NCI-H2227 (cell line): ENCODE measurements at regions not wholly inside any gene's neighbourhood (a gene's known extent, or its start where the extent isn't known, plus 50 kb on each side); places are given as distances from the start of the nearest gene placed in this dataset.
"Not testable (repeated sequence)": the region's sequence is repeated elsewhere in the genome, so short reads cannot be mapped to it uniquely, and the experiment has no call there.

ENCODE experiments used
- DNase-seq: peaks from one replicate; lab custom pipeline; 2025; ENCODE audit not compliant: unreplicated experiment; lab: John Stamatoyannopoulos, UW

GRCh38 chr13:56019606-56020005, 1121.1 kb upstream of the PRR20A start:
- no peak for DNase-seq

DNA sequence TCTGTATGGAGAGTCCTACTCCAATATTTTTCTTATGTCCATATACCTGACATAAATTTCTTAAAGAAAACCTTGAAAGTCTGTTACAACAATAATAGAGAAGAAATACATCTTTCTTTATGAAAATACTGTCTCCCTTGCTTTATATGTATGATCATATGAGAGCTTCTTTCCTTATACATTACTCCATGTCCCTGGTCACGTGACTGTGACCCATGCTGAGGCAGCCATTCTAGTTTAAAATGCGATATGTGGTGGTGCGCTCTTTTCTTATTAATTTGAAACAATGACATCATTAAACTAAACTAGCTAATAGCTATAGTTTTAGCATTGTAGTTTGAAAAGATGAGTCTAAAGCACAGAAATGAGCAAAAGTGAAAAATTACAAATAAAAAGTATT, 1120.3 kb upstream of the PRR20A start:
- no peak for DNase-seq

- no peak for DNase-seq
Observed at GRCh38 chr13:56039992-56040391, 1100.7 kb upstream of the PRR20A start.

DNA sequence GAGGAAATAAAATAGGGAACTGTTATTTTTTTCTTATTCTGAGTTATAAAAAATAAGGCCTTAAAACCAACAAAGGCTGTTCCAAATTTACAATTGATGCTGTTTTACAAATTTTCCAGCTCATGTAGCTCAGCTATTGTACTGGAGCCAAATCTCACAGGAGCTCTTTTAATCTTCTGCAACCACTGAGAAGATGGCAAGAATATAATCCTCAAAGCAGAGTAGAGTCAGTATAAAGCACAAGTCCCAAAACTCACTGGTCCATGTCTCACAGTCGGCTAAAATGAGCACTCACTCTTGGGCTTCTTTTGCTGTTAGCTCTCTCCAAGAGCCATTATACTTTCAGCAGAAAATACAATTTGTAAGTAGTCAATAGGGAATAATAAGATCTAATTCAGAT, 1074.4 kb upstream of the PRR20A start:
- no peak for DNase-seq

DNA sequence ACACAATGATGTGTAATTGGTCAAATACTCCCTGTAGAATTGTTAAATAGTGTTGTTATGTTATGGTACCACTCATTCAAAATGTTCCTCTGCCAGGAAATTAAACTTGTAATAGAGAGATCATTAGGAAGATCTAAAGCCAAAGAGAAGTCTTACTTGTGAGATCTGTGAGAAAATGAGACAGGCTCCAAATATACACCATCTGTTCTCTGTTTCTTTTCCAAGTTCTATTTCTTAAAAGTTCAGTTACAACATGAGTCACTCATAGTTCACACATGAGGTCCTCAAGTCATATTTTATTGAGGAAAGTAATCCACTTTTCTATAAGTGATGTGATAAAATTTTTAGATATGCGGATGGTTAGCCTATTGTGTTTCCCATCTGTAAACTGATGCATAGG, 1038.1 kb upstream of the PRR20A start:
- no peak for DNase-seq

DNA sequence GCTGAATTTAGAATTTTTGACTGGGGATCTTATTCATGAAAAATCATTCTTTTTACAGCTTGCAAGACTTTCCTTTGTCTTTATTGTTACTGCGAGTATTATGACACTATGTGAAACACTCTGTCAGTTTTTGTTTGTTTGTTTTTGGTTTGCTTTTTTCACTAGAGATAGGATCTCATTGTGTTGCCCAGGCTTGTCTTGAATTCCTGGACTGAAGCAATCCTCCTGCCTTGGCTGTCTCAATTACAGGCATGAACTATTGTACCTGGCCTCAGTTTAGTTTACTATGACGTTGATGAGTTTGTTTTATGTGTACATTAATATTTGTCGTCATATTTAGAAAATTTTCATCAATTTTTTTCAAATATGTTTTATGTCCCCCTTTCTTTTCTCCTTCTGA, 1030.0 kb upstream of the PRR20A start:
- no peak for DNase-seq

- DNase-seq = no peak
Observed at GRCh38 chr13:56134524-56134923, 1006.2 kb upstream of the PRR20A start.

DNA sequence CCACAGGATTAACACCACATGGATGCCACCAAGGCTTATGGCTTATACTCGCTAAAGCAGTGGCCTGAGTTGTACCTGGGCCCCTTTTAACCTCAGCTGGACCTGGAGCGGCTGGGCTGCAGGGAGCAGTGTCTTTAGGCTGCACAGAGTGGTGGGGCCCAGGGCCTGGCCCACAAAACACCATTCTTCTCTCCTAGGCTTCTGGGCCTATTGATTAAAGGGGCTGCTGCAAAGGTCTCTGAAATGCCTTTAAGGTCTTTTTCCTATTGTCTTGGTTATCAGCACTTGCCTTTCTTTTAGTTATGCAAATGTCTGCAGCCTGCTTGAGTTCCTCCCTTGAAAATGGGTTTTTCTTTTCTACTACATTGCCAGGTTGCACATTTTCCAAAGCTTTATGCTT, 973.9 kb upstream of the PRR20A start:
- DNase-seq = no peak

GRCh38 chr13:56168581-56168980, 972.1 kb upstream of the PRR20A start:
- DNase-seq = no peak

DNA sequence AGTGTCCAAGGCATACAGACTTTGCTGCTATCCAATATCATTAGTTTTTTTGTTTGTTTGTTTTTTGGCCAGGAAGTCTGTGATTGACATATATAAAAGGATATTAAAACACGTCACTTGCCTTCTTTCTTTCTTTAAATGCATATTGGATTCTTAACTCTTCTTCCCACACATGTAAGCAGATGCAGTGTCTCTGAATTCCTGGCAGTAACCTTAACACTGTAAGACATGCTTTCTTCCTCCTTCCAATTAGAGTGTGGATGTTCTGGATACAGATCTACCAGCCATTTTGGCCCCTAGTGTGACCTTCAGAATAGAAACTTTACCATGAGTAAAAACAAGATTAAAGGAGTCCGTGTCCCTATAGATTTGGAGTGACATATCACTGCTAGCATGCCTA, 967.4 kb upstream of the PRR20A start:
- no peak for DNase-seq

GRCh38 chr13:56182598-56182997, 958.1 kb upstream of the PRR20A start:
- no peak for DNase-seq

GRCh38 chr13:56187331-56187730, 953.4 kb upstream of the PRR20A start:
- no peak for DNase-seq

DNA sequence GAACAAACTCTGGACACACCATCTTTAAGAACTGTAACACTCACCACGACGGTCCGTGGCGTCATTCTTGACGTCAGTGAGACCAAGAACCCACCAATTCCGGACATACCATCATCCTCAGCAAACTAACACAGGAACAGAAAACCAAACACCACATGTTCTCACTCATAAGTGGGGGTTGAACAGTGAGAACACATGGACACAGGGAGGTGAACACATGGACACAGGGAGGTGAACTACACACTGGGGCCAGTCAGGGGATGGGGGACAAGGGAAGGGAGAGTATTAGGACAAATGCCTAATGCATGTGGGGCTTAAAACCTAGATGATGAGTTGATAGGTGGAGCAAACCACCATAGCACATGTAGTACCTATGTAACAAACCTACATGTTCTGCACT, 952.1 kb upstream of the PRR20A start:
- not testable (repeated sequence) for DNase-seq

DNA sequence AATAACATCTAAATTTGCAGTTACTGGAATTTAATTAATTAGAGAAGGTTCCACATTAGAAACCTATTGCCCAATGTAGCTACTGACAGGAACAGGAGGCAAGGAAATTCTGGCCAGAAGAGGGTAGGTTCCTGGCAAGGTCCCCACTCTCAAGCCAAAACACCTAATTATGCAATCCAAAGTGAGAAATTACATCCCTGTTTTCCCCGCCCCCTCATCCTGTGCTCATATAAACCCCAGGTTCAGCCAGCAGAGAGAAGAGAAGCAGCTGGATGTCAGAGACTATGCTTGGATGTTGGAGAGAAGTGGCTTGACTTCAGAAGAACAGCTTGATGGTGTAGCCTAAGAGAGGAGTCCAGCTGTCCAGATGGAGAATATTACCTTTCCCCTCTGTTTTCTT, 951.3 kb upstream of the PRR20A start:
- DNase-seq = no peak

- no peak for DNase-seq
Observed at GRCh38 chr13:56189978-56190377, 950.7 kb upstream of the PRR20A start.

DNA sequence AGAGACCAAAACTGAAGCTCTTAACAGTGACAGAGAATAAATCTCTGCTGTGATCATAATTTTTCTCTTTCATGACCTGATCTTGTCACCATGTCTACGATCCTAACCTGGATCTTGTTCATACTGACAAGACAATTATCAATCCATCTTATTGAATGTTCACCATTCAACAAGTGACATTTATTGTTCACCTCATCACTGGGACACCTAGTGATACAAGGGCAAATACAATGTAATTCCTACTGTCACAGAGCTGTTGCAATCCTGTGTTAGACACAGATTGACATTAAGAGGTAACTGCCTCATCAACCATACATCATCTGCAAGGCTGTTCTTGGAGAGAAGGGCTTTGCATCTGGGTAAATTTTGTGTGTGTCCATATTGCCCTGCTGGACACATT, 942.4 kb upstream of the PRR20A start:
- DNase-seq = no peak

GRCh38 chr13:56201834-56202233, 938.9 kb upstream of the PRR20A start:
- DNase-seq = no peak

DNA sequence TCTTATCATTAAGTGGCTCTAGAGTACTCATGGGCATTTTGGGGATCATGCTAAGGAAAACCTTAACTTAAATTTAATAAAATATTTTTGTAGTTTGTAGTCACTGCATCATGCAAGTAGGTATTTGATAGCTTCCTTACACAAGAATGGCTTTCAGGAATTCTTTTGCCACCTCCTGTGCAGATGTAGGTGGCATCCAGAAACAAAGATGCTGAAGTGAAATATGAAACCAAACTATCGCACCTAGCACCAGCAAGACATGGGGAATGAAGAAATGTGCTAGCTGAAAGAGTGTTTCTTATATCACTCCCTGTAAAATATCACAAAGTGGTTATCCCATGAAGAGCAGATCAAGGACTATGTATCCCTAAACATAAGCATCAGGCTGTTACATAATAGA, 924.5 kb upstream of the PRR20A start:
- no peak for DNase-seq

- DNase-seq = no peak
Observed at GRCh38 chr13:56247692-56248091, 893.0 kb upstream of the PRR20A start.

DNA sequence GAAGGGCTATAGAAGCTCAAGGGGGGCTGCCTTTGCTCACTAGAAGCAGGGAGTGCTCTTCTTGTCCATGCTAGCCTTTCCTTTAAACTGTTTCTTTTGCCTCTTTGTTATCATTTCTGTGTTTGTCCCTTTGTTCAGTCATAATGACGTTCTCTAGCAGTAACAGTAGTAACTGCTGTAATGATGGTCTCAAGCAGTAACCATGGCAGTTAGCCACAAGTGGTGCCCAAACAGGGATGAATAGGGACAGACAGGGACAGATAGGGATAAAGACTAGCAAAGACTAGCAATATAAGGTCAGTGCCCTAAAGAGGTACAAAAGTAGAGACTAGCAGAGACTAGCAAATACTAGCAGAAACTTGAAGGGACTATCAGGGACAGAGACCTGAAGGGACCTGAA, 869.0 kb upstream of the PRR20A start:
- DNase-seq = no peak

- DNase-seq = no peak
Observed at GRCh38 chr13:56283262-56283828, 857.4 kb upstream of the PRR20A start.

DNA sequence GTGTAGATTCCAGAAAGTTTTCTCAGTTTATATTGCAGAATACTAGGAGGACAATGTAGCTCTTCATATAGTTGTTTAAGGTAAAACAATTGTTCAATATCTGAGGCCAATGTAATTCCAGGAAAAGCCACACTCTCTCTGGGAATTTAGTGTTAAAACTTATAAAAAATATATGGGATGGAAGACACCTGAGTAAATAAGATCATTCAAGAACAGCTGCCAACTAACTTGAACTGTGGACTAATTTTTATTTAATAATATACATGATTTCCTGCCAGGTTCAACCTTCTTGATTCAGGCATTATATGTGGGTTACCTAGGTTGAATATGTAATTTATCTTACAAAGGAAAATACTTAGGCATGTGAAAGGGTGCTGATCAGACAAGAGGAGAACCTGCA, 841.1 kb upstream of the PRR20A start:
- no peak for DNase-seq

- no peak for DNase-seq
Observed at GRCh38 chr13:56314765-56315164, 826.0 kb upstream of the PRR20A start.

GRCh38 chr13:56317841-56318240, 822.9 kb upstream of the PRR20A start:
- DNase-seq = no peak
